ENCODE measurements at regions not wholly inside any gene's neighbourhood (a gene's known extent, or its start where the extent isn't known, plus 50 kb on each side); places are given as distances from the start of the nearest gene placed in this dataset.
"Not testable (repeated sequence)": the region's sequence is repeated elsewhere in the genome, so short reads cannot be mapped to it uniquely, and the experiment has no call there.

- TF ChIP-seq, protein P1, sequence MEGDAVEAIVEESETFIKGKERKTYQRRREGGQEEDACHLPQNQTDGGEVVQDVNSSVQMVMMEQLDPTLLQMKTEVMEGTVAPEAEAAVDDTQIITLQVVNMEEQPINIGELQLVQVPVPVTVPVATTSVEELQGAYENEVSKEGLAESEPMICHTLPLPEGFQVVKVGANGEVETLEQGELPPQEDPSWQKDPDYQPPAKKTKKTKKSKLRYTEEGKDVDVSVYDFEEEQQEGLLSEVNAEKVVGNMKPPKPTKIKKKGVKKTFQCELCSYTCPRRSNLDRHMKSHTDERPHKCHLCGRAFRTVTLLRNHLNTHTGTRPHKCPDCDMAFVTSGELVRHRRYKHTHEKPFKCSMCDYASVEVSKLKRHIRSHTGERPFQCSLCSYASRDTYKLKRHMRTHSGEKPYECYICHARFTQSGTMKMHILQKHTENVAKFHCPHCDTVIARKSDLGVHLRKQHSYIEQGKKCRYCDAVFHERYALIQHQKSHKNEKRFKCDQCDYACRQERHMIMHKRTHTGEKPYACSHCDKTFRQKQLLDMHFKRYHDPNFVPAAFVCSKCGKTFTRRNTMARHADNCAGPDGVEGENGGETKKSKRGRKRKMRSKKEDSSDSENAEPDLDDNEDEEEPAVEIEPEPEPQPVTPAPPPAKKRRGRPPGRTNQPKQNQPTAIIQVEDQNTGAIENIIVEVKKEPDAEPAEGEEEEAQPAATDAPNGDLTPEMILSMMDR (IDR thresholded peaks at IDR 0.05; ENCODE audit: insufficient read depth, low read depth, low read length, missing control alignments) = no peak
- H3K4me3 ChIP-seq (ENCODE audit: low read length) = no peak overlapping the region
- no peak for DNase-seq (ENCODE audit: low read depth)
These were observed 231.4 kb downstream of the CWH43 start for GRCh38 chr4:49217492-49217891.

GRCh38 chr4:49218094-49218493, 232.0 kb downstream of the CWH43 start:
- DNase-seq (ENCODE audit: low read depth) = not testable (repeated sequence)

GRCh38 chr4:49218931-49219330, 232.9 kb downstream of the CWH43 start:
- not testable (repeated sequence) for H3K4me3 ChIP-seq (ENCODE audit: low read length); DNase-seq (ENCODE audit: low read depth)

More at GRCh38 chr4:49218094-49218493, 232.0 kb downstream of the CWH43 start:
- not testable (repeated sequence) for H3K4me3 ChIP-seq (ENCODE audit: low read length)

DNA sequence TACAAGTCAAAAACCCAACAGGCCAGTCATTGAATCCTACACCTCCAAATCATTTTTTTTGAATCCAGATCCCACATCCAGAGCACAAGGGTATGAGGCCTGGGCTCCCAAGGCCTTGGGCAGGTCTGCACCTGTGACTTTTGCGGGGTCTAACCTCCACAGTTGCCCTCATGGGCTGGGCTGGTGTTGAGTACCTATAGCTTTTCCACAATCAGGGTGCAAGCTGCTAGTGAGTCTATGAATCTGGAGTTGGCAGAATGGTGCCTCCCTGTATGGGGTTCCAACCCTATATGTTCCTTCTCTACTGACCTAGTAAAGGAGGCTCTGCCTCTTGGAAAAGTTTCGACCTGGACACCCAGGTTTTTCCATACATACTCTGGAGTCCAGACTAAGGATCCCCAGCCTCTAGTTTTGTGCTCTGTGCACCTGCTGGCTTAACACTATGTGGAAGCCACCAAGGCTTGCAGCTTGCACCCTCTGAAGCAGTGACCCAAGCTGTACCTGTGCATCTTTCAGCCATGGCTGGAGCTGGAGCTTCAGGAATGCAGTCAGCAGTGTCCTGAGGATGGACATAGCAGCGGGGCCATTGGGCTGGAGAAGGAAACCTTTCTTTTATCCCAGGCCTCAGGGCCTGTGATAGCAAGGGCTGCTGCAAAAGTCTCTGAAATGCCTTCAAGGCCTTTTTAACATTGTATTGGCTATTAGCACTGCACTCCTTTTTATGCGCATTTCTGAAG, 233.6 kb downstream of the CWH43 start:
- DNase-seq (ENCODE audit: low read depth); H3K4me3 ChIP-seq (ENCODE audit: low read length): not testable (repeated sequence)

GRCh38 chr4:49221209-49221608, 235.1 kb downstream of the CWH43 start:
- DNase-seq (ENCODE audit: low read depth) = no peak
- TF ChIP-seq, protein P1 (IDR thresholded peaks at IDR 0.05; ENCODE audit: insufficient read depth, low read depth, low read length, missing control alignments) = no peak
- no peak overlapping the region for H3K4me3 ChIP-seq (ENCODE audit: low read length)

- H3K4me3 ChIP-seq (ENCODE audit: low read length); DNase-seq (ENCODE audit: low read depth): not testable (repeated sequence)
These were observed 236.7 kb downstream of the CWH43 start for GRCh38 chr4:49222810-49223209.

DNA sequence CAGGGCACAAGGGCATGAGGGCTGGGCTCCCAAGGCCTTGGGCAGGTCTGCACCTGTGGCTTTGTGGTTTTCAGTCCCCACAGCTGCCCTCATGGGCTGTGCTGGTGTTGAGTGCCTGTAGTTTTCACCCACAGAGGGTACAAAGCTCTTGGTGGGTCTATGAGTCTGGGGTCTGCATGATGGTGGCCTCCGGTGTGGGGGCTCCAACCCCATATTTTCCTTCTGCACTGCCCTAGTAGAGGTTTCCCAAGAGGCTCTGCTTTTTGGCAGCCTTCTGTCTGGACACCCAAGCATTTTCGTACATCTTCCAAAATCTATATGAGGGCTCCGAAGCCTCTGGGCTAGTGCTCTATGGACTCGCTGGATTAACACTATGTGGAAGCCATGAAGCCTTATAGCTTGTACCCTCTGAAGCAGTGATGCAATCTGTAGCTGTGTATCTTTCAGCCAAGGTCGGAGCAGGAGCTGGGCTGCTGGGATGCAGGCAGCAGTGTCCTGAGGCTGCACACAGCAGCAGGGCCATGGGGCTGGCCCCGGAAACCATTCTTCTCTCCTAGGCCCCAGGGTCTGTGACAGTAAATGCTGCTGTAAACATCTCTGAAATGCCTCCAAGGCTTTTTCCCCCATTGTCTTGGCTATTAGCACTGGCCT, 240.3 kb downstream of the CWH43 start:
- not testable (repeated sequence) for DNase-seq (ENCODE audit: low read depth); H3K4me3 ChIP-seq (ENCODE audit: low read length)

DNA sequence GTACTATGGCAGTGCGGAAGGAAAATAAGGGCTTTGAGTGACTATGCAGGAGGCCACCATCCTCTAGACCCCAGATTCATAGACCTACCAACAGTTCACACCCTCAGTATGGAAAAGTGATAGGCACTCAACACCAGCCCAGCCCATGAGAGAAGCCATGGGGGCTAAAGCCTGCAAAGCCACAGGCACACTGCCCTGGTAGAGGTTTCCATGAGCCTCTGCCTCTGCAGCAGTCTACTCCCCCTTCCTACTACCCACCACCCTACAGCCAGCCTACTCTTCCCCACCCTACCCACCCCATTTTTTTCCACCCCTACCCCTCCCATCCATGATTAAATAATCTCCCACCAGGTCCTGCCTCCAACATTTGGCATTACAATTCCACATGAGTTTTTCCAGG, 241.9 kb downstream of the CWH43 start:
- not testable (repeated sequence) for DNase-seq (ENCODE audit: low read depth); H3K4me3 ChIP-seq (ENCODE audit: low read length)

DNA sequence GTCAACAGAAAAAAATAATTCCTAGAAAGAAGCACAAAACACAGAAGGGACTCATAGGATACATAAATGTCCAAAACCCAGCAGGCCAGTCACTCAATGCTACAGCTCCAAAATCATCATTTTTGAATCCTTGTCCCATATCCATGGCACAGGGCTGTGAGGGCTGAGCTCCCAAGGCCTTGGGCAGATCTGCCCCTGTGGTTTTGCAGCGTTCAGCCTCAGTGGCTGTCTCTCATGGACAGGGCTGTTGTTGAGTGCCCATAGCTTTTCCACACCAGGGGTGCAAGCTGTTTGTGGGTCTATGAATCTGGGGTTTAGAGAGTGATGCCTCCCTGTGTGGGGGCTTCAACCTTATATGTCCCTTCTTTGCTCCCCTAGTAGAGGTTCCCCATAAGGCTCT, 243.2 kb downstream of the CWH43 start:
- DNase-seq (ENCODE audit: low read depth); H3K4me3 ChIP-seq (ENCODE audit: low read length): not testable (repeated sequence)

- H3K4me3 ChIP-seq (ENCODE audit: low read length); DNase-seq (ENCODE audit: low read depth): not testable (repeated sequence)
These were observed 243.6 kb downstream of the CWH43 start for GRCh38 chr4:49229713-49230112.

DNA sequence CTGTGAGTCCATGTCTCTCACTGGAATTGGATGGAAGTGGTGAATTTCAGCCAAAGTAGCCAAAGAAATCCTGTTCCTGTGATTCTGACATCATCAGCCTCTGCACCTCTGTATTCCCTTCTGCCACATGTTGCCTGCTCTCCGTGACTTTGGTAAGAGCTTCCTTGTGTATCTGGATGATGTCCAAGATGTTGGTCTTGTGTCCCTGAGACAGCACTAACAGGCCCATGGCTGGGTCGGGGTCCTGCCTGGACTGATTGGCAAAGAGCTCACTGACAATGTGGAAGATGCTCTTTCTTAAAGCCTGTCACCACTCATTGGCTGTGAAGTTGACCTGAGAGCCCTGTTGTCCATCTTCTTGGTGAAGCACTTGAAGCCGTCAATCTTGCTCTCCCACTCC, 247.3 kb downstream of the CWH43 start:
- DNase-seq (ENCODE audit: low read depth); H3K4me3 ChIP-seq (ENCODE audit: low read length): not testable (repeated sequence)

DNA sequence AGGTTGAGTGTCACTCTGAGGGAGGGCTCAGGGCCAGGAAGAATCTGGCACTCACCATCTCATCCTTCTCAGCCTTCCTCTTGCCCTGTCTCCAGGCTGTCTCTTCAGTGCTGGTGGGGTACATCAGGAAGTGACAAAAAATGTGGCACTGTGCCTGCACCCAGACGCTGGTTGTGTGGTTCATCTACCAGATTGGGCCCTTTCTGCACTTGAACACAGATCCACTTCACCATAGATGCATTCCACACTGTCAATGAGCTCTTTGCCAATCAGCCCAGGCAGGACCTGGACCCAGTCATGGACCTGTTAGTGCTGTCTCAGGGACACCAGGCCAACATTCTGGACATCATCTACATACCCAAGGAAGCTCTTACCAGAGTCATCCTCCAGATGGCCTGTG, 247.7 kb downstream of the CWH43 start:
- not testable (repeated sequence) for DNase-seq (ENCODE audit: low read depth); H3K4me3 ChIP-seq (ENCODE audit: low read length)

DNA sequence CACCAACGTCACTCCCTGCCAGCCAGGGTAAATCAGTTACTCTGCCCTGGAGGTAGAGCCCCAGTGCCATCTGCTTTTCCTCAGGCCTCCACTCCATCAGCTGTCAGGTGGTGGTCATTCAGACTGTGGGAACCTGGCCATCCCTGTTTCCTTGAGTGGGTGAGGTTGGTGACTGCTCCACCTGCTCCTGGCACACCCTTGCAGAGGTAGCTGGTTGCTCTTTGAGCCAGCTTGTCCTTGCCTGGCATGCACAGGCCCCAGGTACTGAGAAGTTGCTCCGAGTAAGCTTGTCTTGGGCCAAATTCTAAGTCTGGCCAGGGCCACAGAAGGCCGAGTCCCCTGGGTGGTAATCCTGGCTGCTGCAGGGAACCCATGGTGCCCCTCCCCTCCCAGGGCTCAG, 248.3 kb downstream of the CWH43 start:
- DNase-seq (ENCODE audit: low read depth); H3K4me3 ChIP-seq (ENCODE audit: low read length): not testable (repeated sequence)

GRCh38 chr4:49235413-49236160, 249.5 kb downstream of the CWH43 start:
- not testable (repeated sequence) for DNase-seq (ENCODE audit: low read depth); H3K4me3 ChIP-seq (ENCODE audit: low read length)

- not testable (repeated sequence) for H3K4me3 ChIP-seq (ENCODE audit: low read length); DNase-seq (ENCODE audit: low read depth)
These were observed 250.4 kb downstream of the CWH43 start for GRCh38 chr4:49236474-49236873.

DNA sequence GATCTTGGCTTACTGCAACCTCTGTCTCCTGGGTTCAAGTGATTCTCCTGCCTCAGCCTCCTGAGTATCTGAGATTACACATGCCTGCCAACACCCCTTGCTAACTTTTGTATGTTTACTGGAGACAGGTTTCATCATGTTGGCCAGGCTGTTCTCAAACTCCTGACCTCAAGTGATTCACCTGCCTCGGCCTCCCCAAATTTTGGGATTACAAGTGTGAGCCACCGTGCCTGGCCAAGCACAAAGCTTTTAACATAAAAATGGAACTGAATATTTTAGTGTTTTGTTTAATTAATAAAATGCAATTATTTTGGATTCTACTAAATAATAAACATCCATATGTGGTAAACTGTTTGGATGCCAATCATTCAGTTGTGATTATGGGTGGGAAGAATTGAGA, 255.2 kb downstream of the CWH43 start:
- not testable (repeated sequence) for DNase-seq (ENCODE audit: low read depth); H3K4me3 ChIP-seq (ENCODE audit: low read length)

DNA sequence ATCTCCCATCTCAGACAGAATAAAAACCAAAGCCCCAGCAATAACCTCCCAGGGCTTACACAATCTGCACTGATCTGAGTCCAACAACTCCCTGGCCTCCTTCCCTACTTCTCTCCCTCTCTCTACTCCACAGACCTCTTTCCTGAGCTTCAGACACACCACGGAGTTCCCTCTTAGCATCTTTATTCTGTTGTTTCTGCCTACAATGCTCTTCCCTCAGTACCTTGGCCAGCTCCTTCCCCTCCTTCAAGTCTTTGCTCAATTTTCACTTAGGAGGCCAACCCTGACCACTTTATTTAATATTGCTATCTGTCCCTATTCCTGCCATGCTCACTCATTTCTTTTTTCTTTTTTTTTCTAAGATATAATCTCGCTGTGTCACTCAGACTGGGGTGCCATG, 276.7 kb downstream of the CWH43 start:
- not testable (repeated sequence) for H3K4me3 ChIP-seq (ENCODE audit: low read length); DNase-seq (ENCODE audit: low read depth)

All from epithelial cell of esophagus (primary cell).